DMS153 treated with DMSO at 0.1 percent for 48 hours (cell line): ENCODE measurements at regions not wholly inside any gene's neighbourhood (a gene's known extent, or its start where the extent isn't known, plus 50 kb on each side); places are given as distances from the start of the nearest gene placed in this dataset.
"Not testable (repeated sequence)": the region's sequence is repeated elsewhere in the genome, so short reads cannot be mapped to it uniquely, and the experiment has no call there.

Experiments used
- DNase-seq: peaks from one replicate; lab custom pipeline; 2025; ENCODE audit not compliant: unreplicated experiment; lab: John Stamatoyannopoulos, UW

DNA sequence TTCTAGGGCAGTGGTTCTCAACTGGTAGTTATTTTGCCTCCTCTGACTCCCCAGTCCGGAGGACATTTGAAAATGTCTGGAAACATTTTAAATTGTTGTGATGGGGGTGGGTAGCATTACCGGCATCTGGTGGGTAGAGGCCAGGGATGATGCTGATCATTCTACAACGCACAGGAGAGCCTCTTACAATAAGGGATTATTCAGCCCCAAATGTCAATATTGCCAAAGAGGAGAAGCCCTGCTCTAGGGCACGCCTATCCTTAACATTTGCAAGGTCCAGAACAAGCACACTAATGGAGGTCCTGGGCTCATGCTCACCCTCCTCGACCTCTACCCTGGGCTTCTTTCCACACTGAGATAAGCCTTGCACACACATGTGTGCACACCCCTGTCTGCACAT is 106.4 kb downstream of the MINAR1 start:
- no peak for DNase-seq

DNA sequence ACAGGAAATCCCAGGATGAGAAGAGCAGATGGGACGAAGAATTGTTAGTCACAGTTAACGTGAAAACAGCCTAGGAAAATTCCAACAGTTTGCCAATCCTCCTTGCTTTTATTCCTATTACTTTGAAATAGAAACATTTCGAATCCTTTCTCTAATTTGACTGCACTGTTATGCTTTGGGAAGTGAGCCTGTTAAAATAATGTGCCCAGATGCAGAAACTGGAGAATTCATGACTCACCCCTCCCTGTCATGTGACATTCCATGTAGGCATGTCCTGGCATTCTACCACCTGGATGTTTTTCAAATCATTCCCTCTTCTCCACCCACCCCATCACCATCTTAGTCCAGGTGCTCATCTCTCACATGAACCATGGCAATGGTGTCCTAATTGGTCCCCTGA is 107.3 kb downstream of the MINAR1 start:
- DNase-seq = no peak

GRCh38 chr15:79540551-79540950 is 108.4 kb downstream of the MINAR1 start:
- DNase-seq = no peak

DNA sequence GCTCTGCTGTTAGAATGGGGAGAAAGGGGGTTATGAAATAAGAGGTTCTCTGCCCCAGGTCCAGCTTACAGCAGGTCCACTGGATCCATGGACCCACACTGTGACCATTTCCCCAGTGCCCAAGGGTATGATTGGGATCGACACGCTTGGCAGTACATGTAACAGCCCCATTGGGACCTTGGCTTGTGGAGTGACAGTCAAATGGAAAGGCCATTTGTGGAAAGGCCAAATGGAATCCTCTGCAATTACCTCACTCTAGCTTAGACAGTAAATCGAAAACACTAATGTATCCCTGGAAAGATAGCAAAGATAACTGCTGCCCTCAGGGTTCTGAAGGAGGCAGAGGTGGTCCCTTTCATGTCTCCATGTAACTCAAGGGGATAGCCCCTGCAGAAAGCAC is 109.1 kb downstream of the MINAR1 start:
- DNase-seq = no peak

- DNase-seq = no peak
Measured at GRCh38 chr15:79543097-79543496, 111.0 kb downstream of the MINAR1 start.

- DNase-seq = no peak
Measured at GRCh38 chr15:79549196-79549595, 117.1 kb downstream of the MINAR1 start.

GRCh38 chr15:79560384-79560783 is 128.2 kb downstream of the MINAR1 start:
- no peak for DNase-seq

DNA sequence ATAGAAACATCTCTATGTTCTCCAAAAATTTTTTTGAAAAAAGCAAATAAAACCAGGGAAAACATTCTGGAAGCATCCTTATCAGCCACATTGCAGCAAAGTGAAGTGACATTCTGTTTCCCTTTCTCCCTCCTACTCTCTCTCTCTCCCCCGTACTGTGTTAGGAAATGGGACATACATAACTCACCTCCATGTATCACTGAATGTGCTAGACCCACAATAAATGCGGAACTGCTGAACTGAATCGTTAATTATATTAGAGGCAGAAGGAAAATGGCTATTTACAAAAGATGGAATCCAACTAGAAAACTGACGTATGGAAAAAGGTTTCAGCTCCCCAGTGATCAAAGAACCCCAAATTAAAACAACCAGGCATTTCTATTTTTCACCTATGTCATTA is 129.8 kb downstream of the MINAR1 start:
- DNase-seq = no peak

GRCh38 chr15:79562403-79562815 is 130.3 kb downstream of the MINAR1 start:
- DNase-seq = no peak

GRCh38 chr15:79562899-79563298 is 130.8 kb downstream of the MINAR1 start:
- no peak for DNase-seq

- DNase-seq = no peak
Measured at GRCh38 chr15:79570004-79570403, 137.9 kb downstream of the MINAR1 start.

GRCh38 chr15:79572691-79573404 is 140.7 kb downstream of the MINAR1 start:
- no peak for DNase-seq

- DNase-seq = not testable (repeated sequence)
Measured at GRCh38 chr15:79574431-79575273, 142.5 kb downstream of the MINAR1 start.

- DNase-seq = no peak
Measured at GRCh38 chr15:79582650-79583049, 150.5 kb downstream of the MINAR1 start.

DNA sequence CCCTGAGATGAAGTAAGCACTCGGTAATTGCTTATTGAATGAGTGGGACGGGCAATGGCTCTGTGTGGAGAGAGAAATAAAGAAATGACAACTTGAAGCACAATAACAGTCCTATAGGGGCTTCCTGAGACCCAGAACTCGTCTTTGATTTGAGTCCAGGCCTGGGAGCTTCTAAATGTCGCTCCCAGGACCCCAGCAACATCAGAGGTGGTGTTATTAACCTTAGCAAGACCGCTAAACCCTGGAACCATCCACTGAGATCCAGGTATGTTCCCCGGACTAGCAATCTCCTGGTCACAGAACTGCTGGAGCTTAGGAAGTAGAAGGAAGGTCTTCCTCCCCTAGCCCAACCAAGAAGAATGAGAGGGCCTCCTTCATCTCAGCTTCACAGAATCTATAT is 160.0 kb downstream of the MINAR1 start:
- DNase-seq = no peak

- no peak for DNase-seq
Measured at GRCh38 chr15:79593119-79593869, 161.2 kb downstream of the MINAR1 start.

DNA sequence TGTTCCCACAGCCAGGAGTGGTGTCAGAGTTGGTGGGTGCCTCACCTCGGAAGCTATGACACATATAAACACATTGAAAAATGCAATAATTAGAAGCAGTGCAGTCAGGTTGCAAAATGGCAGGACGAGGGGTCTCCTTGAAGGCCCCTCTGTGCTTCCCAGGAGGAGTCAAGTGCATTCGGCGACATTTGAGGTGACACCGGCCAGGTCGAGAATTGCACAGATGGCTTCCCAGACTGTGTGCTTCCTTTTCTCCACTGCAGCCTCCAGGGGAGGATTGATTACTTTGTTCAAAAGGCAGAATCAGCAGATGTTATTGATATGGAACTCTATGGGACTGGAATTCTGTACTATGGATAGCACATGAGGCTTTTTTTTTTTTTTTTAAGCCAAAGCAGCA is 163.2 kb downstream of the MINAR1 start:
- no peak for DNase-seq

- DNase-seq = peak; percentile 46
Measured at GRCh38 chr15:79595995-79596622, 164.0 kb downstream of the MINAR1 start.

- DNase-seq = no peak
Measured at GRCh38 chr15:79598639-79599038, 166.5 kb downstream of the MINAR1 start.

DNA sequence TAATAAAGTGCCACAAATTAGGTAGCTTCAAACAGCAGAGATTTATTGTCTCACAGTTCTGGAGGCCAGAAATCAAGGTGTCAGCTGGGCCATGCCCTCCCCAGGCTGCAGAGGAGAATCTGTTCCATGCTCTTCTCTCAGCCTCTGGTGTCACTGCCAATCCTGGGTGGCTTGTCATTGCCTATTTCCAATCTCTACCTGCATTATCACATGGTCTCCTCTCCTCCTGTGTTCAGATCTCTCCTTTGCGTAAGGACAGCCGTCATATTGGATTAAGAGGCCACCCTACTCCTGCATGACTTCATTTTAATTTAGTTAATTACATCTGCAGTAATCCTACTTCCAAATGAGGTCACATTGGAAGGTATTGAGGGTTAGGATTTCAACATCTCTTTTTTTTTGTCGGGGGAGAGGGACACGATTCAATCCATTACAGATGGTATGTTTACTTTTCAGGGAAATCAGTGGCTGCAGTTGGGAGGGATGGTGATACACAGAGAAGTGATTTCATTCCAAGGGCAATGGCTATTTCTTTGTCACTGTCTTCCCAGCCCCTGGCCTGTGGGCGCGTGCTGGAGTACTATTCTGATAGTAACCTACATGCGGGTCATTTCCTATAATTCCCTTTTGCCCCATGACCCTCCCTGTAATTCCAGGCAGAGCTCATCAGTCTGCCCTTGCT is 169.4 kb downstream of the MINAR1 start:
- no peak for DNase-seq

GRCh38 chr15:79602180-79602579 is 170.0 kb downstream of the MINAR1 start:
- DNase-seq = no peak
